ENCODE measurements at regions not wholly inside any gene's neighbourhood (a gene's known extent, or its start where the extent isn't known, plus 50 kb on each side); places are given as distances from the start of the nearest gene placed in this dataset.
A peak's percentile ranks its signal among the peaks of the same experiment; 100 is the strongest.

DNA sequence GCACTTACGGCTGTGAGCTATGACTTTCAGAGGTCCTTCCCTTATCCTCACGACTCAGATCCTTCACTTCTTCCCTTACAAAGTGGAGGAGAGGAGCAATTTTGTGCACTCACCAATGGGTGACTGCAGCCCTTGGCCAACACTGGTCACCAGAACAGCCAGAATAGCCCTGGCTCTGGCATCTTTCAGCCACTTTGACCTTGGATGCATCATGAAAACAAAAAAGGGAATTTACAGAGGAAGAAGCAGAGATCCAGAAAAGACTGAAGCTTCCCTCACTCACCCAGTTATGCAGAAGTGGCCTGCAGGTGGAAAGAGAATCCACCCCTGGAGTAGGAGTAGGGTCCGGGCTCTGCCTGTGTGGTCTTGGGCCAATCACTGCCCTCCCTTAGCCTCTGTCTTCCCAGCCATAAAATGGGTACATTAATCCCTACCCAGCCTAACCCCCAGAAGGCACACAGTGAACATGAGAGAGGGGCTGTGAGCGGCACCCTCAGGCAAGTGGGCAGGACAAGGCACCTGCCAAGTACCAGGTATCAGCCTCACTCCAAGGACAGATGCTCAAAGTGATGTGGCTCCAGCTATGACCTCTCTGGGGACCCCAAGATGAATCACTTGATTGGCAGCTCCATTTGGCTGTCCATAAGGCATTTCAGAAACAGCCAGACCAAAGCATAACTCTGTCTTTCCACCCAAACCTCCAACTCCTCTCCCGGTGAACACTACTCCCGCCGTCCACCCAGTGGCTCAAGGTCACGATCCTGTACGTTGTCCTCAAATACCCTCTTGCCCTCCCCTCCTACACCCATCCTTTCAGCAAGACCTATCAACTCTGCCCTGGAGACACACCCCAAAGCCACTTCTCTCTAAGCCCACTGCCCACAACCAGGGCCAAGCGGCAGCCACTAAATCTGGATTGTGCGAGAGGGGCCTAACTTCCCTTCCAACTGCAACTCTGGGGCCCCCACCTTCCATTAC, 129.8 kb upstream of the ZMIZ1 start:
- no peak for DNase-seq

DNA sequence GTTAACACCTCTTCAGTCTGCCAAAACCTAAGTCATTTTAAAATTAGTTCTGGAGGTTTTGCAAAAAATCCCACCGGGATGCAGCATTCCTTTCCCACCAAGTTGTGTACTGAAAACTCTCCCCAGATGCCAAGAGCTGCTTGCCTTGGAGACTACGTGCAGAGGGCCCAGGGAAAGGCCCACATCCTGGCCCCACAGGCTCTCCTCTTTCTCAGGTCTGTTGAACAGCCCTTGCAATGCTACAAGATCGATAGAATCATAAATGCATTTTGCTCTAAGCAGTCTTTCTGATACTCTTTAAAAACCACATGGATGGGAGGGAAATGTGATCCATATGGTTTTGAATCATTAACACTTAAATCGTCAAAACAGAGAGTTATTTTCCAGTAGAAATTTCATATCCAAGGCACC, 126.7 kb upstream of the ZMIZ1 start:
- DNase-seq: no peak

DNA sequence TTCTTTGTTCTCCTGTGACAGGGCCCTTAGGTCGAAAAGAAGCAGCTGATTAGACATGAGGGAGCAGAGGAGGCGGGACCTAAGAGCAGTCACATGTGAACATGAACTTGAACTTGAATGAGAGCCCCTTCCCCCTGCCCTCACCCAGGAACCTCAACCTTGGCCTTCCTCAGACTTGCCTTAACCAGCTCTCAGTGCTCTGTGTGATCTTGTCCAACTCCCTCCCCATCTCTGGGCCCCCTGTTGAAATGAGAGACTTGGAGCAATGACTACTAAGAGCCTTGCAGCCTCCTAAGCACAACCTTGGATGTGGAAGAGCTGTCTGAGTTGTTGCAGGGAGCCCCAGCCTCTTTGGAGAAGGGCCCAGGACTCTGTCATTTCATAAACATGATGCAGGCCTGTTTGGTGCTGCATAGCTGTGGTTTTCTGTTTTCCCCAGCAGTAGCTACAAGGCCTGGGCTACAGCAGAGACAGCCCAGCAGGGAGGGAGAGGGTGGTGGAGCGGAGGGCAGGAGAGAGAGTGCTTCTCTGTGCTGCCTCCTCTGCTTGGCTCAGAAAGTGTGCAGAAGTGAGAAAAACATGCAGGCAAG, 123.9 kb upstream of the ZMIZ1 start:
- DNase-seq: peak; percentile 10

DNA sequence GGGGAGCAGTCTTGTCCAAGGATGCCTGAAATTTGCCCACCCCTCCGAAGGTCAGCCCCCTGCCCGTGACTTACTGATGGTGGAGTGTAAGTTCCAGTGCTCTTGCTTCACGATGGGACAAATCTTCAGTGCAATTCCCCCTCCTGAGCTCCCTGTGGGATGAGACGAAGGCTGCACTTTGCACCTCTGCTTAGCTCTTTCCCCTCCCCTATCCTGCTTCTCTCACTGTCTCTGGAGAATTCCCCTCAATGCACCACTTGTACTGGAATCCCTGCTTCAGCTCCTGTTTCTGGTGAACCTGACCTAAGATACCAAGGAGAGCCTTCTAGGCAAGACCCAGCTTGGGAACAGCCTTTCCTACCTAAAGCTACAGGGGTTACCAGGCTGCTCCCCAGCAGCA, 122.9 kb upstream of the ZMIZ1 start:
- no peak for DNase-seq

DNA sequence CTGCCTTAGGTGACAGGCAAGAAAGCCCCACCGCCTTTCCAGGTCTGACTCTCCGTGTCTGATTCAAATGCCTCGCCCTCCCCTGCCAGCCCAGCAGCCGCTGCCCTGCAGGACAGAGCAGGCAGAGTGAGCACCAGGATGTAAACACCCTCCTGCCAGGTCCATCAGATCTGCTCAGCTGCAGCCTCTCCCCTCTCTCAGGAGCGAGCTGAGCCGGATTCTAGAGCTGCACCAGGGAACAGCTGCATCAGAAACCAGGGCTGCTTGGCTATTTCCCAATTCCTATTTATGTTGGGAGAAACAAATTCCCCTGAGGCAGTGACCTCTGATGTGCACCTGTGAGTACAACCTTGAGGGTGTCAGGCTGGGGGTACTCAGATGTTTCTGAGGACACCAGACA, 121.5 kb upstream of the ZMIZ1 start:
- no peak for DNase-seq

DNA sequence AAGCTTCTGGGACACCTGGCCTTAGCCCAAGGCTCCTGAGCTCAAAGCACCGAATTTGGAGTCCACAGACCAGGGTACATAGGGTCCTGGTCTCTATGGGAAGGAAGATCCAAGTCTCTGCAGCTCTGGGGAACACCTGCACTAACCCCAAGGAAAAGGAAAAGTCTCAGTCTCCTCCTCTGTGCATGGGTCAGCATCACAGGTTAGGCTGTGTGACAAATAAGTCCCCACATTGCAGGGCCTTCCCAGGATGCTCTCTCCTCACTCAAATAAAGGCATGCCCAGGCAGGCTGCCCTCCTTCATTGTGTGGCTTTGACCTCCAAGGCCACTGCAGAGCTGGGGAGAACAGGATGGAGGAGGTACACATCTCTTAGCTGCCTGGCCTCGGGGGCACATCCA, 121.0 kb upstream of the ZMIZ1 start:
- no peak for DNase-seq

DNA sequence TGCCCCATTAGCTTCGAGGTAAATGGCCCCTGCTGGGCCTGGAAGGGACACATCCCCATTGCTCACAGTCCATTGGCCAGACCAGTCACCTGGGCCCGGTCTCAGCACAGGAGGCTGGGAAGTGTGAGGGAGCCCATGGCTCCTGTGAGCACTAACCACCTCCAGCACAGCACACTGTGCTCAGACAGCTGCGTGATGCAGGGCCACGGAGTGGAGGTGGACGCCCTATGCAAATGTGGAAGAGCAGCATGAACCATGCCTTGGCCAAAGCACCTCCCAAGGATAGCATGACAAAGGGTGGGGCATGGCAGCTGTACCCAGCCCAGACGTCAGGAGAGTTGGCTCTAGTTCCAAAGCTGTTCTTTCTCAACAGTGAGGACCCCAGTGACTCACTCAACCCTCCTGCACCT, 120.1 kb upstream of the ZMIZ1 start:
- no peak for DNase-seq

DNA sequence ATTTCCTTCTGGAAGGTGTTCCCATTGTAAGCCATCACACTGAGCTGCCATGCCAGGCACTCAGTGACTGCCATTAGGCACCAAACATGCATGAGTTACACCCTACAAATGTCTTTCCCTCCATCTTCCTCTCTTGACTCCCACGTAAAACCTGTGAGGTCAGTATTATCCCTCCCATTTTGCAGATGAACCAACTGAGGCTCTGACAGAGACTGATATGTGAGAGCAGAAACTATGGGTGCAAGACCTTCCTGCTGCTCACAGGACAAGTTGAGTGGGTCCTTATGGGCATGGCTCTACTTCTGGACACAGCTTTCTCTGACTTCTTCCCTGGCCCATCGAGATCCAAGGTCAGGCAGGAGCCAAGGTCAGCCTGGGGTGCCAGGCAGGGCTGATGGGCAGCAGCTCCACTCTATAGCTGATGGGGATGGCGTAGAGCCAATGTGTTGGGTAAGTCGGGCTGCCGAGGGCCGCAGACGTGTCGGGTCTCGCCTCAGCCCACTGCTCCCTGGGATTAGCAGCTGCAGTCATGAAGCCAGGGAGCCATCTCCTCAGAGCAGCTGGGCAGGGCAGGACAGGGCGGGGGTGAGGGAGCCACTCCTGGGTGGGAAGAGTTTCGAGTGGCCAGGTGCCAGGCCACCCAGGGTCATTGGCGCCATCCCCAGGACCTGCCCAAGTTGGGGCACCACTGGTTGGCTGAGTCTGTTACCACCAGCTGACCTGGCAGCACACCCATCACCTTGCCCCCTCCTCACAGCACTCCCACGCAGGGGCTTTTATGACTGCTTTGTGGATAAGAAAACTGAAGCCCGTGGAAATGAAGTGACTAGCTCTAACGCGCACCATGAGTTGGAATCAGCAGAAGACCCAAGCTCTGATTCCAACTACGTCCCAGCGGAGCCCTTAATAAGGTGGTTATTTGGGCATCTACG, 117.8 kb upstream of the ZMIZ1 start:
- DNase-seq: no peak

DNA sequence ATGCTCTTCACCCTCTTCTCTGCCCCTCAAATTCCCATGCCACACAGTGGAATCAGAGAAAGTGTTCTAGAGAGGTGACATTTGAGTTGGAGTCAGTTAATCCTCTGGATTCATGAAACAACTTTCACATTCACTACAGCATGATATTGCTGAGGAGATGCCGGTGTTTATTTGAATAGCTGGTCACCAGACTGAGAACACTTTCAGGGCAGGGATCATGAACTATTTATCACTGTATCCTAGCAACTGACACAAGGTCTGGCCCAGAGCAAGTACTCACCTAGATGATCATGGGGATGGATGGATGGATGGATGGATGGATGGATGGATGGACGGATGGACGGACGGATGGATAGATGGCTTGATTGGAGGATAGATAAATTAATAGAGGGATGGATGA, 116.7 kb upstream of the ZMIZ1 start:
- no peak for DNase-seq

DNA sequence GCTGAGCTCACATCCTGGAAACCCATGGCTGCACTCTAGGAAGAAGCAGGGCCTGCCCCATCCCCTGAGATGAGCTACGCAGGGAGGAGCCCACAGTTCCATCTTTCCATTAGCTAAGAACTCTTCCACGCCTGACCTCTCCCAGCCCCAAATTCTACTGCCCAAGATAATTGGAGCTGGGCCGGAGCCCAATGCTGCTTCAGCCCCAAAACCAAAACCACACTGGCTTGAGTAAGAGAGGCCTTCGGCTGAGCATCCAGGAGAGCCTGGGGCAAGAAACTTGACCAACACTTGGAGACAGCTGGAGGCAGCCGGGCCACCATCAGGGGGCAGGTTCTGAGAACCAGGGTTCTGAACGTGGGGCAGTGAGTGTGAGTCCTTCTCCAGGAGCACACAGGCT, 116.1 kb upstream of the ZMIZ1 start:
- DNase-seq: no peak

DNA sequence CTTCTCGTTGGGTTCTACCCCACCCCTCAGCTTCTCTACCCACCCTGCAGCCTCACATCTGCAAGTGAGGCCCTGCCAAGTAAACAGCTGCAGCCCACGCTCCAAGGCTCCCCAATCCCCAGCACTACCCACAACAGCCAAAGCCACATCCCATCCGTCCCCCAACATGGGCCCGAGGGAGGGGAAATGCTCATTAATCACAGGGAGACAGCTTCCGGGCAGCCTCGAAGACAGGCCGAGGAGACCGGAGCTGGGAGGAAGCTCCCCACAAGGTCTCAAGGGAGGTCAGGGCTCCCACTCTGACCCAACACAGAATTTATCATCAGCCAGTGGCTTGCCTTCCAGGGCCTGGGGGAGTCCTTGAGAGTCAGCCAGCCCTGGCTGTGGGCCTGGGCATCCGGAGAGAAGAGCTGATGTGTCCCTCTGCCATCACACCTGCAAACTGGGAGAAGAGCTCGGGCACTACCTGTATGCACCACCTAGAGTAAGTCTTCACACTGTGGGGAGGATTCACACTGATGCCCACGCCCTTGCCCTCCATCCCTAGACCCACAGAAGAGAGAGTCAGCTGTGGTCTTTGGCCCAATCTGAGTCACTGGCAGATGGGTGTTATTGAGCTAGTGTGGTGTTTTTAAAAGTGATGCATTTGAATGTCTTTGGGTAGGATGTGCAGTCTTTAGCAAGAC, 115.5 kb upstream of the ZMIZ1 start:
- no peak for DNase-seq

DNA sequence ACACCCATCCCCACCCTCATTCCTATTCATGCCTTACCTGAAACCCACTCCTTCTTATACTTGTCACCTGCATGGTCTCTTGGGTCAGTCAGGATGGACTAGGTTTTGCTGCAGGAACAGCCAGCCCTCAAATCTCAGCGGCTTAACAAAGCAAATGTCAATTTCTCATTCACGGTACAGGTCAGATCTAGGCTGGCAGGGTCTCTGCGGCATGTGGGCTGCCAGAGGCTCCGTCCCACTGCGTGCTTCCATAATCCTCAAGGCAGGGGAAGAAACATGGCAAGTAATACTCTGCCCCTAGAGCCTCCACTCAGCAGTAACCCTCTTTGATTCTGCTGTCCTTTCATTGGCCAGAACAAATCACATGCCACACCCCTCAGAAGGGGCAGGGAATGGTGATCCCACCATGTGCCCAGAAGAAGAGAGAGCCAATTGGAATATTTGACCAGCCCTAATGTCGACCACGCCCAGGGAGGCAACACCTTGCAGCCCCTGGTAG, 114.9 kb upstream of the ZMIZ1 start:
- DNase-seq: no peak

DNA sequence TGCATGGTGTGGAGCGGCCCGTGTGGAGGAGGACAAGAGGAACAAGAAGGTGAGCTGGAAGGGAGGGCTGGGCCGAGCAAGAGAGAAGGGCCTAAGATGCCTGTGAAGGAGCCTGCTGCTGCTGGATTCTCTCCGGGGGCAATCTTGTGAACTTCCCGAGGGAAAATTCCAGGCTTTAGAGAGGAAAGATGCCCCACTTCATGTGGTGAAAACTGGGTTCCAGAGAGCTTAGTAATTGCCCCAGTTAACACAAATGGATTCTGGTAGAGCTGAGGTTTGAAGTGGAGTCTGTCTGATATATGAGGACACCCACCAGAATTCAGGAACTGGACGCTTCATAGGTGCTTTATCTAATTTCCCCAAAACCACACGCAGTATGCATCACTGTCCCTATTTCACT, 114.1 kb upstream of the ZMIZ1 start:
- no peak for DNase-seq

DNA sequence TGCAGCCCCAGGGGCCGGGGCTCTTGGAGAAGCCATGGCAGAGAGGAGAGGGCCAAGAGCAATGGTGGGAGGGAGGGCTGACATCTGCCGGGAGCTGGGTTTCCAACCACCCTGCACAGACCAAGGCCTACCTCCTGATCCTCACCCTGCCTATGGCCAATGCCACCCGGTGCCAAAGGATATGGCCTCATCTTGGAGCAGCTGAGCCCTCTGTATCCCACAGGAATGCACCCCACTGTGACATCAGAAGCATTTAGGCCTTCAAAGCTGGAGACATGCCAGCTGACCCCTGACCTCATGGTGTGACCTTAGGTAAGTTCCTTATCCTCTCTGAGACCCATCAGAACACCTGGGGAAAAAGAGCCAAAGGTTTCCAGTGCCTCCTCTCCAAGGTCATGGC, 113.6 kb upstream of the ZMIZ1 start:
- DNase-seq: no peak

DNA sequence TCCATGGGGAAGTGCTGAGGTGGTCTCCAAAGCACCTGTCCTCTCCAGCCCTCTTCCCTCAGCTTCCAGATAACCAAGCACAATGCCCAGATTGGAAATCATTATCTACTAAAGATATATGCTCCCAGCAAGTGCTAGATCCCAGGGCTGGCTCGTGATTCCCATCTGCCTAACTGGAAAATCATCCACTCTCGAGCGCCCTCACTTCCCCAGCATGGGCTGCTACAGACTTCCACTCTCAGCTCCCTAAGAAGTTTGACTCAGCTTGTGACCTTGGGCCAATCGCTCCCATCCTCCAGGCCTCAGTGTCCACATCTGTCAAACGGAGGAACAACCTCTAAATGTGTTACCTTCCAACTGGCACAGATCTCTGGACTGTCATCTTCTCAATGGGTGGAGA, 112.4 kb upstream of the ZMIZ1 start:
- no peak for DNase-seq

DNA sequence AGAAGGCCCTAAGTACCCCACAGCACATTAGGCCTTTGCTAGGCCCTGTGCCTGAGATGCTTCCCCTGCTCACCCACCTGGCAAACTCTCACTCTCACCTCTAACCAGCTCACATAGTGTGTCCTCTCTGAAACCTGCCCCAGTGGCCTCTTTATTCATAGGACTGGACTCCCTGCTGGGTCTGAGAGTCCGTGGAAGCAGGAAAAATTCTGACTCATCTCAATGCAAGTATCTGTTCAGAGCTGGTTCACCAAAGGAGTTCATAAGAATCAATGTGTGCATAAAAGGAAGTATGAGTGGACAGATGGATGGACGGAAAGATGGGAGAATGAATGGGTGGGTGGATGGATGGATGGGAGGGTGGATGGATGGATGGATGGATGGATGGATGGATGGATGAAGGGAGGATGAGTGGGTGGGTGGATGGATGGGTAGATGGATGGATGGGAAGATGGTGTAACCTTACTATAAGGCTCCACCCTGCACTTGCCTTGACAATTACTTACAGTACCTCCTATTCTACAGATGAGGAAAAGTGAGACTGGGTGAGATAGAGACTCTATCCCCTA, 111.2 kb upstream of the ZMIZ1 start:
- DNase-seq: no peak

DNA sequence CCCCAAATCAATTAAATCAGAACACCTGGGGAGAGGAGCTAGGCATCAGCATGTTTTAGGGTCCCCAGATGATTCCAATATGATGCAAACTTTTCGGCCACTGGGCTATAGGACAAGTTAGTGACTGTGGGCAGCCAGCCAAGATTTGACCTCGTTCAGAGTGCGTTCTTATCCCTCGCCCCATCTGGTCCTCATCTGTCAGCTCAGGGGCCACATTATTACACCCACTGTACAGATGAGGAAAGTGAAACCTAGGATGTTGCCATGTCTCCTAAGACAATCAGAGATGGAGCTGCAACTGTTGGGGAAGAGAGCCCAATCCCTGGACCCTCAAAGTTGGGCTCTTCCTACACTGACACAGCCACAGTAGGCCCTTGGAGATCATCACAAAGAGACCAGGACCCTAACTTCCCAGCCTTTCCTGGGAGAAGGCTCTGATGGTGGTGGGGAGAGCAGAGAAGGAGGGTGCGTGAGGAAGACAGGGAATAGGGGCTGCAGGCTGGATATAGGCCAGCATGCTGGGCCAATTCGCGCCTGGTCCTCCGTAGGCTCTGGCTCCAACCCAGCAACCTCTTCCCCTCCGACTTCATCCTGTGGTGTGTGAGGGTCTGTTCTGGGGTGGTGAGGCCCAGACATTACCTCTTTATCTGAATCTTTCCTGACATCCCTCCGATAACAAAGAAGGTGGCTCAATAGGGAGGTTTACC, 109.4 kb upstream of the ZMIZ1 start:
- DNase-seq: no peak

DNA sequence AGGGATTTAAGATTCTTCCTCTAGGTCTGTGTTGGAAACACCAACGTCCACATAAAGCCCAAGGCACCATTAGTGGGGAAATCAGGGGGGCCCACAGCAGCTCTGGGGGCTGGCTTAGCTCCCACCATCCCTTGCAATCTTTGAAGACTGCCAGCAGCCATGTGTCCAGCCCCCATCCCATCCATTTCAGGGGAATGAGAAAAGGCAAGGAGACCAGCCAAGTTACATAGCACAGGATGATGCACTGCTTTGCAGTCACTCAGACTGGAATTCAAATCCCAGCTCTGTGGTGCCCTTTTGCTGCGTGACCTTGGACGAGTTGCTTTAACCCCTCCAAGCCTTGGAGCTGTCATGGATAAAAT, 108.9 kb upstream of the ZMIZ1 start:
- DNase-seq: no peak

DNA sequence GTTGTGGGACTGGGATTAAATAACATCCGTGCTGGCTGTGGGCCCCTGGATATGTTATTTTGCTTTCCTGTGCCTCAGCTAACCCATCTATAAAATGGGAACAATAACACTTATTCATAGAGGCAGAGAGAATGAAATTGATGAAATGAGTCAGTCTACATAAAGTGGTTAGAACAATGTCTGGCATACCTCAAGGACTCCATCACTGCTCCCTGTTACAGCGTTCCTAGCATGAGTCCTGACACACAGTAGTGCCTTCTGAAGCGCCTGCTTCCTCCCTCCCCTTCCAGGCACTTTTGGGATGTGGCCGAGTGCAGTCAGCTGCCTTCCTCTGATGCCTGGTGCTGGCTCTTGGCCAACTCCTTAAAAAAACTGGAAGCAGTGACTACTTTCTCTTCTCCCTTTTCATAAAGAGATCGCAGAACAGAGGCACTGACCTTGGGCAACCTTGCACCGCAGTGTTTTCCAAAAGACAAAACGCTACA, 108.4 kb upstream of the ZMIZ1 start:
- peak; percentile 62 for DNase-seq

DNA sequence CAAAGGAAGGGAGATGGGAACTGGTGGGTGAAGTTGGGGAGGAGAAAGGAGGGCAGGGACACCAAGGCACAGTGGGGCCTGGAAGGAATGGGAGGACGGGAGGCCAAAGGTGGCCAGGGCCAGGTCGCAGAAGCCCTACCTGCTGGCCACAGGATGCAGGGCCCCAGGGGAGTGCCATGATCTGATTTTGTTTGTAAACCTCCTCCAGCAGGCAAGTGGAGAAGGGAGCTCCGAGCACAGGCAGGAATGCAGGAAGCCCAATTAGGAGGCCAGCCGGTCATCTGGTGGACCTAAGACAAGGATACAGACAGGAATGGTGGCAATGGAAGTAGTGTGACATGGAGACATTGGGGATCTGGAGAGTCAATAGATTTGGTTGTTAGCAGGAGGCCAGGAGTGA, 107.0 kb upstream of the ZMIZ1 start:
- DNase-seq: no peak
